Prostate gland (tissue), 2 donors: ENCODE measurements at regions not wholly inside any gene's neighbourhood (a gene's known extent, or its start where the extent isn't known, plus 50 kb on each side); places are given as distances from the start of the nearest gene placed in this dataset.

Source experiments
- DNase-seq: peaks from one replicate; pipeline ENCODE4 v3.0.0-alpha.2; 2019; ENCODE audit warnings: low spot score
- H3K27ac ChIP-seq, 2 donors: fragments of 200-600 bp; sonication (generic); 2 replicates each; pipeline ENCODE4 v1.5.1; 2017 to 2019
- H3K27me3 ChIP-seq: fragments of 200-600 bp; sonication (generic); replicated peaks from 2 replicates; pipeline ENCODE4 v1.5.1; 2019; ENCODE audit not compliant: insufficient read depth
- H3K36me3 ChIP-seq, 2 donors: fragments of 200-600 bp; sonication (generic); 1 replicate in 1 of 2; 2 replicates in 1 of 2; pipeline versions ENCODE4 v1.5.1 to v1.8.1; 2017 to 2019
- H3K4me1 ChIP-seq: fragments of 200-600 bp; sonication (generic); replicated peaks from 2 replicates; pipeline ENCODE4 v1.5.1; 2019
- H3K4me3 ChIP-seq, 2 donors: fragments of 200-600 bp; sonication (generic); 2 replicates each; pipeline ENCODE4 v1.5.1; 2017 to 2019
- H3K9me3 ChIP-seq: fragments of 200-600 bp; sonication (generic); 2 replicates; pipeline ENCODE4 v1.5.1; 2017
- CTCF ChIP-seq, 4 experiments: fragments of 200-600 bp in 2 of 4; fragments of 450-650 bp in 2 of 4; sonication (generic) in 2 of 4; IDR thresholded peaks; 1 replicate in 3 of 4; 2 replicates in 1 of 4; pipeline ENCODE4 v1.5.1; 2016 to 2019; ENCODE audit warnings: antibody characterized with exemption in 4 of 4, mild to moderate bottlenecking in 2 of 4, moderate library complexity in 2 of 4
- POLR2A ChIP-seq: fragments of 450-650 bp; IDR thresholded peaks from one replicate; pipeline ENCODE4 v1.6.1; 2016; ENCODE audit warnings: antibody characterized with exemption, mild to moderate bottlenecking
- POLR2AphosphoS5 ChIP-seq: sonication (generic); formaldehyde crosslinking; IDR thresholded peaks from one replicate; pipeline ENCODE4 v1.6.1; 2017; ENCODE audit warnings: antibody characterized with exemption
- WGBS: methylation state at CpG from one replicate; pipeline ENCODE4 v1.1.5; 2018; 5-methylcytosine and 5-hydroxymethylcytosine counted together
- intact Hi-C: fragments of 100-400 bp; cut with DNase I; formaldehyde crosslinking; loops from one replicate; pipeline ENCODE4 v1.14.2; 2022

- intact Hi-C loops: no loop called here
- no peak for DNase-seq
- H3K4me3 ChIP-seq: no peak overlapping the region
- TF ChIP-seq POLR2AphosphoS5 (no peak), CTCF (IDR thresholded peaks at IDR 0.05) (no peak), POLR2A (no peak)
- 81% methylated on average over 13 of the region's 13 CpGs for WGBS
- H3K27ac ChIP-seq: no peak overlapping the region
- no peaks in the 10 kb centered on the region for H3K4me1 ChIP-seq
- H3K27me3 ChIP-seq: peaks cover 25% of the 10 kb centered on the region
- no peaks in the 10 kb centered on the region for H3K9me3 ChIP-seq
- no peaks in the 10 kb centered on the region for H3K36me3 ChIP-seq
Measured at GRCh38 chr7:1329261-1329660, 96.6 kb downstream of the UNCX start.

- 69% methylated on average over 38 of the region's 38 CpGs for WGBS
- intact Hi-C loops: no loop called here
Measured at GRCh38 chr7:1329966-1330800, 97.5 kb downstream of the UNCX start.

GRCh38 chr7:1330801-1331425, 98.2 kb downstream of the UNCX start:
- Histone ChIP-seq H3K27ac (no peak overlapping the region), H3K27me3 (peaks cover 14% of the 10 kb centered on the region), H3K4me1 (no peaks in the 10 kb centered on the region), H3K36me3 (no peaks in the 10 kb centered on the region), H3K4me3 (no peak overlapping the region), H3K9me3 (no peaks in the 10 kb centered on the region)
- no peak for TF ChIP-seq POLR2AphosphoS5
- TF ChIP-seq POLR2A: no peak
- TF ChIP-seq CTCF (IDR thresholded peaks at IDR 0.05): no peak
- 61% methylated on average over 35 of the region's 39 CpGs for WGBS
- intact Hi-C loops: no loop called here
- DNase-seq: no peak

More at GRCh38 chr7:1329966-1330800, 97.5 kb downstream of the UNCX start:
- peaks cover 18% of the 10 kb centered on the region for H3K27me3 ChIP-seq
- TF ChIP-seq POLR2A (no peak), CTCF (IDR thresholded peaks at IDR 0.05) (no peak), POLR2AphosphoS5 (no peak)
- H3K9me3 ChIP-seq: no peaks in the 10 kb centered on the region
- no peaks in the 10 kb centered on the region for H3K36me3 ChIP-seq
- no peak for DNase-seq
- no peaks in the 10 kb centered on the region for H3K4me1 ChIP-seq
- no peak overlapping the region for H3K4me3 ChIP-seq
- H3K27ac ChIP-seq: no peak overlapping the region

DNA sequence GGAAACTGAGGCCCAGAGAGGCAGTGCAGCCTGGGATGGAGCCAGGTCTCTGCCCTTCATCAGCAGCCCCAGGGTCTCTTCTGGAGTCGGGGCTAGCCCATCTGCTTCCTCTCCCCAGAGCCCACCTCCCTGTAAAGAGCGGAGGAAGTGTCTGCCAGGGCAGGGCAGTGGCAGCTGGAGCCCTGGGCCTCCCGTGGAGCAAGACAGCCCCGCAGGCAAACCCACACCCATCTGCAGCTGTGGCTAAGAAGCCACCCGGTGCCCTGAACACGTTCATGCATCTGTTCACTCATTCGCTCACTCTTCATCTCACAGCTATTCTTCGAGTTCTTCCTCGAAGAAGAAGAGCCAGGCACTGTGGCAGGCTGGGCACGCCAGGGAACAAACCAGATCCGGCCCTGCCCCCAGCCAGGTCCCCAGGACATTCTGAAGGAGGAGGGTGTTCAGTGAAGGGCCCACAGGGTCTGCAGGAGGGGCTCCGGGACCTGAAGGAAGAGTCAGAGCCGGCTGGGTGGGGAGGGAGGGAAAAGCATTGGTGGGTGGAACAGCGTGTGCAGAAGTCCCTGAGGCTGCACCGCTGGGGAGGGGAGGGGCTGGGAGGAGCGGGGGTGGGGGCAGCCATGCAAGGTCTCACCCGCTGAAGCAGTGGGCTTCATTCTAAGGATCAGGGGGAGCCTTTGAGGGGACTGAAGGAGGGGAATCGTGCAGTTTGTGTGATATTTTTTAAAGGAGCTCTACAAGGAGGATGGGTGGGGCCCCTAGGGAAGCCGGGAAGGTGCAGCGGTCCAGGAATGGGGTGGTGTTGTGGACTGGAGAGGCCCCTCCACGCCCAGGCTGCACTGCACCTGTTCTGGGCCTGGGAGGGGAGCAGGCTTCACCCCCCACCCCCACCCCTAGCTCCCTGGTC, 99.1 kb downstream of the UNCX start:
- H3K27ac ChIP-seq: no peak overlapping the region
- no peaks in the 10 kb centered on the region for H3K4me1 ChIP-seq
- no peaks in the 10 kb centered on the region for H3K9me3 ChIP-seq
- intact Hi-C loops: no loop called here
- no peaks in the 10 kb centered on the region for H3K36me3 ChIP-seq
- DNase-seq: no peak
- peaks cover 14% of the 10 kb centered on the region for H3K27me3 ChIP-seq
- TF ChIP-seq CTCF (IDR thresholded peaks at IDR 0.05): no peak
- no peak for TF ChIP-seq POLR2A
- TF ChIP-seq POLR2AphosphoS5: no peak
- no peak overlapping the region for H3K4me3 ChIP-seq
- WGBS: 60% methylated on average over 21 of the region's 21 CpGs
